ENCODE measurements at regions not wholly inside any gene's neighbourhood (a gene's known extent, or its start where the extent isn't known, plus 50 kb on each side); places are given as distances from the start of the nearest gene placed in this dataset.

DNA sequence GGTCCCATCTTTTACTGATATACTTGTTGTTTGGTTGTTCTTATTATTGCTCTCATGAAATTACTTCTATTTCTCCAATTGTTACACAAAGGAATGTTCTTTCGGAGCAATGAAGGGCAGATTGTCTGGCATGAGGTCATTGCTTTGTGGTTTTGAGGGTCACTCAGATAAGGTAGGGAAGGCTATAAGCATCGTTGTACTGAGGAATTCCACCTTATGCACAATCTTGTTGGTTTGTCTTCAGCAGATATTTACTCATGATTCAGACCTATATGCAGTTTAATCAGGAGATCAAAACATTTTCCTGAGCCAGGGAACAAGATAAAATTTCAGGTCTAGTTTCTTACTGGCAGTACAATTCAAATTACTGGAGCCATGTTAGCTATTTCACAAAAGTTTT is 163.0 kb upstream of the SPHKAP start:
- H3K4me3 ChIP-seq: no peak overlapping the region
- H3K4me1 ChIP-seq: no peaks in the 10 kb centered on the region
- peak in 1 of 2 donors; percentile 4 for DNase-seq
- H3K36me3 ChIP-seq: no peaks in the 10 kb centered on the region
- intact Hi-C loops (cut with DNase I; ENCODE audit: low total_unique reads): no loop called here
- no peaks in the 10 kb centered on the region for H3K27me3 ChIP-seq
- H3K9me3 ChIP-seq: peaks cover 0 to 6% (median 0%) of the 10 kb centered on the region in 4 donors
- no peak overlapping the region for H3K27ac ChIP-seq
- TF ChIP-seq POLR2AphosphoS5 (IDR thresholded peaks at IDR 0.05): peak in 1 of 3 donors; percentile 32
- TF ChIP-seq POLR2A (IDR thresholded peaks at IDR 0.05): no peak
- no peak for TF ChIP-seq EP300 (IDR thresholded peaks at IDR 0.05)
- 18 to 54% (median 38%) methylated on average over 2 of the region's 2 CpGs for WGBS, 5 donors

DNA sequence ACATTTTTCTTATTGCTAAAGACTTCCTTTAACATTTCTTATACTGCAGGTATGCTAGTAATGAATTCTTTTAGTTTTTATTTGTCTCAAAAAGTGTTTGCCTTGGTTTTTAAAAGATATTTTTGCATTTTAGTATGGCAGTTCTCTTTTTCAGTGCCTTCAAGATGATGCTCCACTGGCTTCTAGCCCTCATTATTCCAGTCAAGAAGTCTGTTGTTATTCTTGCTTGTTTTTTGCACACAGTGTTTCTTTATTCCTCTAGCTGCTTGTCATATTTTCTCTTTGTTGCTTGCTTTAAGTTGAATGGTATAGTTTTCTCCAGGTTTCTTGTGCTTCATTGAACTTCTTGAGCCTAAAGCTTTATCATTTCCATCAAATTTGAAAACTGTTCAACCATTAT is 158.0 kb upstream of the SPHKAP start:
- H3K27me3 ChIP-seq: no peaks in the 10 kb centered on the region
- intact Hi-C loops (cut with DNase I; ENCODE audit: low total_unique reads): no loop called here
- no peak for DNase-seq
- H3K36me3 ChIP-seq: no peaks in the 10 kb centered on the region
- no peak overlapping the region for H3K4me3 ChIP-seq
- no peak for TF ChIP-seq POLR2AphosphoS5 (IDR thresholded peaks at IDR 0.05)
- no peak for TF ChIP-seq POLR2A (IDR thresholded peaks at IDR 0.05)
- no peak for TF ChIP-seq EP300 (IDR thresholded peaks at IDR 0.05)
- TF ChIP-seq, protein P1, sequence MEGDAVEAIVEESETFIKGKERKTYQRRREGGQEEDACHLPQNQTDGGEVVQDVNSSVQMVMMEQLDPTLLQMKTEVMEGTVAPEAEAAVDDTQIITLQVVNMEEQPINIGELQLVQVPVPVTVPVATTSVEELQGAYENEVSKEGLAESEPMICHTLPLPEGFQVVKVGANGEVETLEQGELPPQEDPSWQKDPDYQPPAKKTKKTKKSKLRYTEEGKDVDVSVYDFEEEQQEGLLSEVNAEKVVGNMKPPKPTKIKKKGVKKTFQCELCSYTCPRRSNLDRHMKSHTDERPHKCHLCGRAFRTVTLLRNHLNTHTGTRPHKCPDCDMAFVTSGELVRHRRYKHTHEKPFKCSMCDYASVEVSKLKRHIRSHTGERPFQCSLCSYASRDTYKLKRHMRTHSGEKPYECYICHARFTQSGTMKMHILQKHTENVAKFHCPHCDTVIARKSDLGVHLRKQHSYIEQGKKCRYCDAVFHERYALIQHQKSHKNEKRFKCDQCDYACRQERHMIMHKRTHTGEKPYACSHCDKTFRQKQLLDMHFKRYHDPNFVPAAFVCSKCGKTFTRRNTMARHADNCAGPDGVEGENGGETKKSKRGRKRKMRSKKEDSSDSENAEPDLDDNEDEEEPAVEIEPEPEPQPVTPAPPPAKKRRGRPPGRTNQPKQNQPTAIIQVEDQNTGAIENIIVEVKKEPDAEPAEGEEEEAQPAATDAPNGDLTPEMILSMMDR (IDR thresholded peaks at IDR 0.05): no peak
- no peak overlapping the region for H3K27ac ChIP-seq
- H3K9me3 ChIP-seq: peaks cover 0 to 6% (median 0%) of the 10 kb centered on the region in 4 donors
- H3K4me1 ChIP-seq: no peaks in the 10 kb centered on the region

DNA sequence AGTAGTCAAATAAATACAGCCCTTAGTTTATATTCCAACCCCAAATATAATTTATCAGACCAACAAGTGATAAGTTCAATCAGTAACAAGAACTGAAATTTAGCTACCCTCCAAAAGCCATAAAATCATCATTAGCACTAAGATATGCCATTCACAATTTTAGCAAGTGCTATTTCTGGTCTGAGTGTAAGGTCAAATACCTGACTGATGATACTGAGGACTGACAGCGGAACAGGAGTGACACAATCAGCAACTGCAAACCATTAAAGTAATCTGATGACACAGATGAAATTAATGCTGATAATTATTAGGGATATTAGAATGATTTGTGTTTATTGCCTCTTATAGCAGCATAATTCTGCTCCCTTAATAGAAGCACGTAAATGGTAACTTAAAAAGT is 152.7 kb upstream of the SPHKAP start:
- WGBS, 5 donors: 73 to 86% (median 76%) methylated on average over 1 to 2 of the region's 2 CpGs
- no peak for TF ChIP-seq EP300 (IDR thresholded peaks at IDR 0.05)
- TF ChIP-seq, protein P1 (IDR thresholded peaks at IDR 0.05): no peak
- no peak for TF ChIP-seq POLR2AphosphoS5 (IDR thresholded peaks at IDR 0.05)
- TF ChIP-seq POLR2A (IDR thresholded peaks at IDR 0.05): no peak
- intact Hi-C loops (cut with DNase I; ENCODE audit: low total_unique reads): no loop called here

DNA sequence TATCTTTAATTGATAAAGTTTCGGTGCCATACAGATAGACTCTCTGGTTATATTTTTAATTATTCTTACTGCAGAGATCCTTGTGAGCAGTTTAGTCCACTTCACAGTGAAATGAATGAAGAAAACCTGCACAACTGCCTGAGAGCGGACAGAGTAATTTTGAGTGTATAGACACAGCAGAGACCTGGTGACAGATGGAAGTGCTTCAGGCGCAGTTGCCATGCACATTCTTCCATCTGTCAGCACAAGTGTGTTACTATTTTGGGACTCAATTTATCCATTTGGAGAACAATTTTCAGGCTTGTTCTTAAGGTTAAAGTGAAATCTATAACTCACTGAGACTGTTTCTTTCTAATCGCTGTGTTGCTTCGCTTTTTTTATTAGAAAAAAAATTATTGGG is 147.8 kb upstream of the SPHKAP start:
- peak in 1 of 2 donors; percentile 7 for DNase-seq
- 87 to 95% (median 92%) methylated on average over 5 of the region's 5 CpGs for WGBS, 5 donors
- no peaks in the 10 kb centered on the region for H3K36me3 ChIP-seq
- peaks cover 0 to 20% (median 15%) of the 10 kb centered on the region in 4 donors for H3K9me3 ChIP-seq
- intact Hi-C loops (cut with DNase I; ENCODE audit: low total_unique reads): no loop called here
- no peak overlapping the region for H3K4me3 ChIP-seq
- no peak for TF ChIP-seq POLR2A (IDR thresholded peaks at IDR 0.05)
- no peak for TF ChIP-seq POLR2AphosphoS5 (IDR thresholded peaks at IDR 0.05)
- no peak for TF ChIP-seq EP300 (IDR thresholded peaks at IDR 0.05)
- TF ChIP-seq, protein P1 (IDR thresholded peaks at IDR 0.05): no peak
- no peaks in the 10 kb centered on the region for H3K4me1 ChIP-seq
- no peaks in the 10 kb centered on the region for H3K27me3 ChIP-seq
- H3K27ac ChIP-seq: no peak overlapping the region

More for the DNA sequence above, 152.7 kb upstream of the SPHKAP start:
- no peak for DNase-seq
- no peaks in the 10 kb centered on the region for H3K4me1 ChIP-seq
- no peak overlapping the region for H3K27ac ChIP-seq
- H3K4me3 ChIP-seq: no peak overlapping the region
- H3K27me3 ChIP-seq: no peaks in the 10 kb centered on the region
- no peaks in the 10 kb centered on the region for H3K9me3 ChIP-seq
- no peaks in the 10 kb centered on the region for H3K36me3 ChIP-seq

DNA sequence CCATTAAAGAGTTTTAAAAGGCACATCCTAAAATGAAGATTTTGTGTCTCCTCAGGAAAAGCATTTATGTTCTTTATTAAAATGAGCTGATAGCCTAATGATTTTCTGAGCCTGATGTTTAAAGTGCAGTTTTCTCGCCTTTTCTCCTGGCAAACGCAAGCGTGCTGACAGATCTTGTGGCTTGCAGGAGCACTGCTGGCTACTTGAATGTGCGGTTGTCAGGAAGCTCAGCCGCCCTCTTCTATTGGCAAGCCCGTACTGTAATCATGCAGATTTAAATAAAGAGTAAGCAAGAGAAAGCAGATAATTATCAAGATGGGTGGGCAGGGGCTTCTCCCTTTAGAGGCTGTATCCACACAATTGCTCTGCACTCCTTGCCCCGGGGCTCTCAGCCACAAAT is 139.5 kb upstream of the SPHKAP start:
- Histone ChIP-seq H3K27ac (no peak overlapping the region), H3K9me3 (peaks cover 0 to 4% (median 0%) of the 10 kb centered on the region in 4 donors), H3K36me3 (no peaks in the 10 kb centered on the region), H3K4me3 (no peak overlapping the region), H3K27me3 (no peaks in the 10 kb centered on the region), H3K4me1 (no peaks in the 10 kb centered on the region)
- no peak for TF ChIP-seq POLR2AphosphoS5 (IDR thresholded peaks at IDR 0.05)
- TF ChIP-seq EP300 (IDR thresholded peaks at IDR 0.05): no peak
- no peak for TF ChIP-seq POLR2A (IDR thresholded peaks at IDR 0.05)
- TF ChIP-seq, protein P1 (IDR thresholded peaks at IDR 0.05): no peak
- no peak for DNase-seq
- WGBS, 5 donors: 78 to 86% (median 85%) methylated on average over 7 of the region's 7 CpGs
- intact Hi-C loops (cut with DNase I; ENCODE audit: low total_unique reads): no loop called here

Measured in stomach (tissue), 8 donors.